A549 (cell line): ENCODE measurements at regions not wholly inside any gene's neighbourhood (a gene's known extent, or its start where the extent isn't known, plus 50 kb on each side); places are given as distances from the start of the nearest gene placed in this dataset.

ENCODE experiments used
- CEBPB ChIP-seq, 2 experiments: fragments of >200 bp in 1 of 2; sonication (Bioruptor Twin) in 1 of 2; formaldehyde crosslinking in 1 of 2; IDR thresholded peaks; 2 replicates each; pipeline ENCODE4 v1.6.1; 2012 to 2016
- EP300 ChIP-seq, 2 experiments: fragments of >200 bp; sonication (Bioruptor Twin); formaldehyde crosslinking; IDR thresholded peaks; 2 replicates in 1 of 2; 3 replicates in 1 of 2; pipeline ENCODE4 v1.6.1; 2016 to 2017
- FOSB ChIP-seq: fragments of 250-450 bp; sonication (Bioruptor Pico); IDR thresholded peaks from 2 replicates; pipeline ENCODE4 v1.5.0; 2020; ENCODE audit warnings: mild to moderate bottlenecking, moderate library complexity
- MAFK ChIP-seq: fragments of 450-650 bp; IDR thresholded peaks from 2 replicates; pipeline ENCODE4 v1.6.1; 2014; ENCODE audit not compliant: partially characterized antibody
- PHF8 ChIP-seq: fragments of 200-600 bp; sonication (generic); IDR thresholded peaks from 2 replicates; pipeline ENCODE4 v1.6.1; 2016; ENCODE audit warnings: low read depth, mild to moderate bottlenecking, antibody characterized with exemption, moderate library complexity, borderline replicate concordance
- POLR2A ChIP-seq: IDR thresholded peaks from 2 replicates; pipeline ENCODE4 v1.6.1; 2012; ENCODE audit warnings: mild to moderate bottlenecking, low read length
- RNF2 ChIP-seq: fragments of 200-600 bp; sonication (generic); IDR thresholded peaks from 2 replicates; pipeline ENCODE4 v1.6.1; 2016; ENCODE audit warnings: low read depth, mild to moderate bottlenecking, antibody characterized with exemption, moderate library complexity, borderline replicate concordance
- SMC3 ChIP-seq: fragments of >200 bp; sonication (Bioruptor Twin); formaldehyde crosslinking; IDR thresholded peaks from 3 replicates; pipeline ENCODE4 v1.6.1; 2018; ENCODE audit warnings: inconsistent platforms
- USF2 ChIP-seq: fragments of 450-650 bp; IDR thresholded peaks from 2 replicates; pipeline ENCODE4 v1.6.1; 2014; ENCODE audit warnings: antibody characterized with exemption
- TF ChIP-seq, protein P1 (sequence below): fragments of >200 bp; sonication (Bioruptor Twin); formaldehyde crosslinking; IDR thresholded peaks from 3 replicates; pipeline ENCODE4 v1.5.1; 2016
- TF ChIP-seq, protein P2 (sequence below): IDR thresholded peaks from 2 replicates; pipeline ENCODE4 v1.6.1; 2012

DNA sequence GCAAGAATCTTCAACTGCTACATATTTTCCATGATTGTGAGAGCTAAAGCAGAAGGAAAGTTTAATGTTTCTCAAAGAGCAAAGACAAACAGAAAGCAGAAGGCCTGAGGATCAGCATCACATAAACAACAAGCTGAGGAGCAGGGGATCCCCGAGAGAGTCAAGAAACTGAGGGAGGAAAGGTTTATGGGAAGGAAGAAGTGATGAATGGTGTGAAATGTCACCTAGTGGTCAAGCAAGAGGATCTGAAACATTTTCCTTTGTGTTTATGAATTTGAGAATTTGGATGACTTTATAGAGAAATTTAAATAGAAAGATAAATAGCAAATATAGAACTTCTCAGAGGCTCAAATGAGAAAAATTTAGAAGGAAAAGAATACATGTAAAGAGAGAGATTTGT lies 481.9 kb downstream of the CHSY3 start:
- no peak for TF ChIP-seq USF2
- no peak for TF ChIP-seq POLR2A
- TF ChIP-seq, protein P1, sequence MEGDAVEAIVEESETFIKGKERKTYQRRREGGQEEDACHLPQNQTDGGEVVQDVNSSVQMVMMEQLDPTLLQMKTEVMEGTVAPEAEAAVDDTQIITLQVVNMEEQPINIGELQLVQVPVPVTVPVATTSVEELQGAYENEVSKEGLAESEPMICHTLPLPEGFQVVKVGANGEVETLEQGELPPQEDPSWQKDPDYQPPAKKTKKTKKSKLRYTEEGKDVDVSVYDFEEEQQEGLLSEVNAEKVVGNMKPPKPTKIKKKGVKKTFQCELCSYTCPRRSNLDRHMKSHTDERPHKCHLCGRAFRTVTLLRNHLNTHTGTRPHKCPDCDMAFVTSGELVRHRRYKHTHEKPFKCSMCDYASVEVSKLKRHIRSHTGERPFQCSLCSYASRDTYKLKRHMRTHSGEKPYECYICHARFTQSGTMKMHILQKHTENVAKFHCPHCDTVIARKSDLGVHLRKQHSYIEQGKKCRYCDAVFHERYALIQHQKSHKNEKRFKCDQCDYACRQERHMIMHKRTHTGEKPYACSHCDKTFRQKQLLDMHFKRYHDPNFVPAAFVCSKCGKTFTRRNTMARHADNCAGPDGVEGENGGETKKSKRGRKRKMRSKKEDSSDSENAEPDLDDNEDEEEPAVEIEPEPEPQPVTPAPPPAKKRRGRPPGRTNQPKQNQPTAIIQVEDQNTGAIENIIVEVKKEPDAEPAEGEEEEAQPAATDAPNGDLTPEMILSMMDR = no peak
- no peak for TF ChIP-seq EP300 (IDR thresholded peaks at IDR 0.05)
- no peak for TF ChIP-seq CEBPB (IDR thresholded peaks at IDR 0.05)
- no peak for TF ChIP-seq SMC3
- no peak for TF ChIP-seq PHF8
- TF ChIP-seq, protein P2, sequence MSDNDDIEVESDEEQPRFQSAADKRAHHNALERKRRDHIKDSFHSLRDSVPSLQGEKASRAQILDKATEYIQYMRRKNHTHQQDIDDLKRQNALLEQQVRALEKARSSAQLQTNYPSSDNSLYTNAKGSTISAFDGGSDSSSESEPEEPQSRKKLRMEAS = no peak
- TF ChIP-seq RNF2 = no peak
- TF ChIP-seq MAFK = no peak
- TF ChIP-seq FOSB (CRISPR knock-in tag) = no peak
